Lower lobe of right lung (tissue), 2 donors: ENCODE measurements at regions not wholly inside any gene's neighbourhood (a gene's known extent, or its start where the extent isn't known, plus 50 kb on each side); places are given as distances from the start of the nearest gene placed in this dataset.

ENCODE experiments used
- ATAC-seq, 2 donors: fragments of 200-7000 bp; cut with Tn5 transposase; one replicate each; pipeline ENCODE4 v1.9.1; 2020 to 2022; ENCODE audit warnings: mild to moderate bottlenecking in 2 of 2, moderate library complexity in 2 of 2
- DNase-seq: peaks from one replicate; pipeline ENCODE4 v3.0.0-alpha.2; 2020
- H3K27ac ChIP-seq: fragments of 200-600 bp; one replicate; pipeline ENCODE4 v1.8.0; 2022
- H3K27me3 ChIP-seq: fragments of 200-600 bp; one replicate; pipeline ENCODE4 v1.8.0; 2022; ENCODE audit warnings: low read depth
- H3K36me3 ChIP-seq: fragments of 200-600 bp; one replicate; pipeline ENCODE4 v1.8.0; 2022; ENCODE audit warnings: mild to moderate bottlenecking
- H3K4me1 ChIP-seq: fragments of 200-600 bp; one replicate; pipeline ENCODE4 v1.8.0; 2022
- H3K4me3 ChIP-seq: fragments of 200-600 bp; one replicate; pipeline ENCODE4 v1.8.0; 2022; ENCODE audit warnings: mild to moderate bottlenecking
- H3K9me3 ChIP-seq: fragments of 200-600 bp; one replicate; pipeline ENCODE4 v1.8.0; 2022
- CTCF ChIP-seq: fragments of 200-600 bp; IDR thresholded peaks from one replicate; pipeline ENCODE4 v1.8.0; 2022; ENCODE audit warnings: antibody characterized with exemption, mild to moderate bottlenecking
- intact Hi-C: fragments of 100-400 bp; cut with DNase I; formaldehyde crosslinking; loops from one replicate; pipeline ENCODE4 v1.11.0; 2022
- donor health status: DM: no; HTN: yes; CAD: no; lungs with severe emphysema.

GRCh38 chr5:161027763-161028162 lies 175.8 kb upstream of the ATP10B start:
- no peaks in the 10 kb centered on the region for H3K4me1 ChIP-seq
- intact Hi-C loops: no loop called here
- no peak overlapping the region for H3K4me3 ChIP-seq
- no peak for TF ChIP-seq CTCF
- no peak for DNase-seq
- H3K9me3 ChIP-seq: no peaks in the 10 kb centered on the region
- no peaks in the 10 kb centered on the region for H3K36me3 ChIP-seq
- ATAC-seq: no peak
- no peaks in the 10 kb centered on the region for H3K27me3 ChIP-seq
- H3K27ac ChIP-seq: no peak overlapping the region

- ATAC-seq: no peak
- no peak for TF ChIP-seq CTCF
These were observed 171.5 kb upstream of the ATP10B start for GRCh38 chr5:161023551-161023950.

GRCh38 chr5:161022151-161022550 lies 170.1 kb upstream of the ATP10B start:
- H3K27me3 ChIP-seq: no peaks in the 10 kb centered on the region
- TF ChIP-seq CTCF: no peak
- intact Hi-C loops: no loop called here
- H3K9me3 ChIP-seq: no peaks in the 10 kb centered on the region
- H3K27ac ChIP-seq: no peak overlapping the region
- no peaks in the 10 kb centered on the region for H3K36me3 ChIP-seq
- no peak overlapping the region for H3K4me3 ChIP-seq
- DNase-seq (no peak), ATAC-seq (no peak)
- H3K4me1 ChIP-seq: no peaks in the 10 kb centered on the region

More at GRCh38 chr5:161023551-161023950, 171.5 kb upstream of the ATP10B start:
- Histone ChIP-seq H3K4me3 (no peak overlapping the region), H3K36me3 (no peaks in the 10 kb centered on the region), H3K27ac (no peak overlapping the region), H3K9me3 (no peaks in the 10 kb centered on the region), H3K4me1 (no peaks in the 10 kb centered on the region), H3K27me3 (no peaks in the 10 kb centered on the region)
- intact Hi-C loops: no loop called here
- DNase-seq: no peak

- Histone ChIP-seq H3K36me3 (no peaks in the 10 kb centered on the region), H3K4me3 (no peak overlapping the region), H3K27me3 (no peaks in the 10 kb centered on the region), H3K27ac (no peak overlapping the region), H3K9me3 (no peaks in the 10 kb centered on the region), H3K4me1 (no peaks in the 10 kb centered on the region)
- no peak for TF ChIP-seq CTCF
- no peak for DNase-seq
- intact Hi-C loops: no loop called here
- no peak for ATAC-seq
These were observed 157.8 kb upstream of the ATP10B start for GRCh38 chr5:161009817-161010216.

- Histone ChIP-seq H3K27me3 (no peaks in the 10 kb centered on the region), H3K9me3 (no peaks in the 10 kb centered on the region), H3K4me3 (no peak overlapping the region), H3K27ac (no peak overlapping the region), H3K4me1 (no peaks in the 10 kb centered on the region), H3K36me3 (no peaks in the 10 kb centered on the region)
- no peak for TF ChIP-seq CTCF
- ATAC-seq (no peak), DNase-seq (no peak)
- intact Hi-C loops: no loop called here
These were observed 157.2 kb upstream of the ATP10B start for GRCh38 chr5:161009194-161009593.

GRCh38 chr5:161007879-161008278 lies 155.9 kb upstream of the ATP10B start:
- no peak overlapping the region for H3K4me3 ChIP-seq
- intact Hi-C loops: no loop called here

More at GRCh38 chr5:161007879-161008278, 155.9 kb upstream of the ATP10B start:
- DNase-seq: no peak
- Histone ChIP-seq H3K27me3 (no peaks in the 10 kb centered on the region), H3K27ac (no peak overlapping the region), H3K4me1 (no peaks in the 10 kb centered on the region), H3K36me3 (no peaks in the 10 kb centered on the region), H3K9me3 (no peaks in the 10 kb centered on the region)
- TF ChIP-seq CTCF: no peak
- ATAC-seq: no peak
